ENCODE measurements at regions not wholly inside any gene's neighbourhood (a gene's known extent, or its start where the extent isn't known, plus 50 kb on each side); places are given as distances from the start of the nearest gene placed in this dataset.

GRCh38 chr14:47993883-47994282 is 318.5 kb upstream of the MDGA2 start:
- intact Hi-C loops (cut with DNase I; ENCODE audit: low total_unique reads), result no loop called here
- DNase-seq, result no peak
- no peak for TF ChIP-seq CTCF (IDR thresholded peaks at IDR 0.05 in 4 of 5, conservative IDR thresholded peaks at IDR 0.05 in 1 of 5)
- TF ChIP-seq POLR2A (IDR thresholded peaks at IDR 0.05), result no peak

GRCh38 chr14:47988175-47988574 is 312.8 kb upstream of the MDGA2 start:
- TF ChIP-seq POLR2A (IDR thresholded peaks at IDR 0.05) (no peak), CTCF (IDR thresholded peaks at IDR 0.05 in 4 of 5, conservative IDR thresholded peaks at IDR 0.05 in 1 of 5) (no peak)
- Histone ChIP-seq H3K9me3 (no peaks in the 10 kb centered on the region), H3K27me3 (no peaks in the 10 kb centered on the region), H3K27ac (no peak overlapping the region), H3K4me3 (no peak overlapping the region), H3K4me1 (no peaks in the 10 kb centered on the region), H3K36me3 (no peaks in the 10 kb centered on the region)
- in situ Hi-C loops (cut with MboI; ENCODE audit: low sequenced_read_pairs in 4 of 4), result no loop called here
- intact Hi-C loops (cut with DNase I; ENCODE audit: low total_unique reads), result no loop called here
- DNase-seq (no peak), ATAC-seq (no peak)

More at GRCh38 chr14:47993883-47994282, 318.5 kb upstream of the MDGA2 start:
- Histone ChIP-seq H3K27ac (no peak overlapping the region), H3K4me3 (no peak overlapping the region), H3K9me3 (no peaks in the 10 kb centered on the region), H3K27me3 (no peaks in the 10 kb centered on the region), H3K36me3 (no peaks in the 10 kb centered on the region), H3K4me1 (no peaks in the 10 kb centered on the region)
- in situ Hi-C loops (cut with MboI; ENCODE audit: low sequenced_read_pairs in 4 of 4), result no loop called here
- ATAC-seq, result no peak

GRCh38 chr14:47978871-47979270 is 303.5 kb upstream of the MDGA2 start:
- intact Hi-C loops (cut with DNase I; ENCODE audit: low total_unique reads), result no loop called here
- no peaks in the 10 kb centered on the region for H3K4me1 ChIP-seq
- no peak for TF ChIP-seq POLR2A (IDR thresholded peaks at IDR 0.05)
- TF ChIP-seq CTCF (IDR thresholded peaks at IDR 0.05 in 4 of 5, conservative IDR thresholded peaks at IDR 0.05 in 1 of 5), result no peak
- in situ Hi-C loops (cut with MboI; ENCODE audit: low sequenced_read_pairs in 4 of 4), result no loop called here
- no peak for DNase-seq
- no peak overlapping the region for H3K4me3 ChIP-seq
- no peak for ATAC-seq
- H3K27me3 ChIP-seq, result no peaks in the 10 kb centered on the region
- no peaks in the 10 kb centered on the region for H3K36me3 ChIP-seq
- H3K27ac ChIP-seq, result no peak overlapping the region
- H3K9me3 ChIP-seq, result no peaks in the 10 kb centered on the region

- TF ChIP-seq POLR2A (IDR thresholded peaks at IDR 0.05), result no peak
- TF ChIP-seq CTCF (IDR thresholded peaks at IDR 0.05 in 4 of 5, conservative IDR thresholded peaks at IDR 0.05 in 1 of 5), result no peak
- Histone ChIP-seq H3K4me1 (no peaks in the 10 kb centered on the region), H3K4me3 (no peak overlapping the region), H3K9me3 (no peaks in the 10 kb centered on the region), H3K36me3 (no peaks in the 10 kb centered on the region), H3K27ac (no peak overlapping the region), H3K27me3 (no peaks in the 10 kb centered on the region)
- in situ Hi-C loops (cut with MboI; ENCODE audit: low sequenced_read_pairs in 4 of 4), result no loop called here
- ATAC-seq (no peak), DNase-seq (no peak)
- intact Hi-C loops (cut with DNase I; ENCODE audit: low total_unique reads), result no loop called here
These were observed 300.7 kb upstream of the MDGA2 start for GRCh38 chr14:47976139-47976538.

- no peak for ATAC-seq
- Histone ChIP-seq H3K27ac (no peak overlapping the region), H3K27me3 (no peaks in the 10 kb centered on the region), H3K4me3 (no peak overlapping the region), H3K36me3 (no peaks in the 10 kb centered on the region), H3K9me3 (no peaks in the 10 kb centered on the region), H3K4me1 (no peaks in the 10 kb centered on the region)
- intact Hi-C loops (cut with DNase I; ENCODE audit: low total_unique reads) (no loop called here), in situ Hi-C loops (cut with MboI; ENCODE audit: low sequenced_read_pairs in 4 of 4) (no loop called here)
- TF ChIP-seq CTCF (IDR thresholded peaks at IDR 0.05 in 4 of 5, conservative IDR thresholded peaks at IDR 0.05 in 1 of 5), result no peak
- TF ChIP-seq POLR2A (IDR thresholded peaks at IDR 0.05), result no peak
- no peak for DNase-seq
These were observed 290.8 kb upstream of the MDGA2 start for GRCh38 chr14:47966076-47966810.

Data from gastrocnemius medialis (tissue), 4 donors.